ENCODE measurements at regions not wholly inside any gene's neighbourhood (a gene's known extent, or its start where the extent isn't known, plus 50 kb on each side); places are given as distances from the start of the nearest gene placed in this dataset.

DNA sequence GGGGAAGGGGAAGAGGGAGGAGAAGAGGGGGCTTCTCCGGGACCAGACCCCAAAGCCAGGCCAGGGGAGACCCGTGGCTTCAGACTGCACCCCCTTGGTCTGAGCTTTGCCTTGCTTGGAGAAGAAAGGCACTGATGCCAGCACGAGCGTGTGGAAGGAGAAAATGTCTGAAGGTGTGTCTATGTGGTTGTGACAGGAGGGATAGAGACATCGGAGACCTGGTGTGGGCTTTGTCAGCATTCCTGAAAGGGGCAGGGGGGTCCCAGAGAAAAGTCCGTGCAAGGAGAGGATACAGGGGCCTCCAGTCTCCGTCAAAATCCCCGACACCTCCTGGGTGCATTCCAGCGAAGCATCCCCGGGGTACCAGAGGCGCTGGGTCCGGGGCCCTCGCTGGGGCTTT, 139.0 kb upstream of the LHX5 start:
- no peak for DNase-seq

DNA sequence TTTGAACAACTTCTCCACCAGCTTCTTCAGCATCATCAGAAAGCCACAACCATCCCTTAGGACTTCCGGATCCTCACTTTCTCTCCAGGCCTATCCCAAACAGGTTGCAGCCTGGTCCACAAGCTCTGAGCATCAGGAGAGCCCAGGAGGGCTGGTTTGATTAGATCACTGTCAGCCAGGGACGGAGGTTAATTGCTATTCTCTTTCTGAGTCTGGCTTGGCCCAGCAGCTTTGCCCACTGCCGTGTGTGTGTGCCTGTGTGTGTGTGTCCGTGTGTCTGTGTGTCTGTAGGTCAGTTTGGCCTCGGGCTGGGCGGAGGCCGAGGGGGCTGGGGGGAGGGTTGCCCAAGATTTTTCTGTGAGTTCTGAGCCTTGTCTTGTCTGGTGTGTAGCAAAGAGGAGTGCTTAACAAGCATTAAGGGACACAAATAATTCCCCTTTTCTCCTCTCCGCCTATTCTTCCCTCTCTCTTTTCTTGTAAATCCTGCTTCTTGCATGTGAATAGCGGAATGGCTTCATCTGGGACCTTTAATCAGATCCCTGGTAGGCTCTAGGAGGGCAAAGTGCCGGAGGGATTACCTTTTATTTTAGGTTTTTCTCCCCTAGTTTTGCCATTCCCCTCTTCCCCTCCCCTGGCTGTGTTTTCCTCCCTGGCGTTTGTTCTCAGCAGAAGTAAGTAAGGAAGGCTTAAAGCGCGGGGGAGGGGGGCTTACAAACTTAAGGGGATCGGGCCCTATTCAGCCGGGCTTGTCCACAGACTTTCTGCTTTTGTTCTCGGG, 138.2 kb upstream of the LHX5 start:
- no peak for DNase-seq

DNA sequence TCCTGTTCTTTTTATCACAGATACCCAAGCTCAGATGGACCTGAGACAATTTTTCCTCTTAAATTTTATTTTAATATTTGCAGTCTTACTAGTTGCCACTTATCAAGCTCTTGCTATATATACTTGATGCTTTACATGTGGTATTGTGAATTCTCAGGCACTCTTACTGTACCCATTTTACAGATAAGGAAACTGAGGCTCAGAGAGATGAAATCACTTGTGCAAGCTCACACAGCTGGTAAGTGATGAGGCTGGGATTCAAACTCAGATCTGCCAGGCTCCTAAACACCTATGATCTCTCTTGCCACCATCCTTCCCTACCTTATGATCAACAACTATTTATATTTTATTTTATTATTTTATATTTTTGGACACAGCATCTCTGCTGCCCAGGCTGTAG, 133.0 kb upstream of the LHX5 start:
- DNase-seq: no peak

DNA sequence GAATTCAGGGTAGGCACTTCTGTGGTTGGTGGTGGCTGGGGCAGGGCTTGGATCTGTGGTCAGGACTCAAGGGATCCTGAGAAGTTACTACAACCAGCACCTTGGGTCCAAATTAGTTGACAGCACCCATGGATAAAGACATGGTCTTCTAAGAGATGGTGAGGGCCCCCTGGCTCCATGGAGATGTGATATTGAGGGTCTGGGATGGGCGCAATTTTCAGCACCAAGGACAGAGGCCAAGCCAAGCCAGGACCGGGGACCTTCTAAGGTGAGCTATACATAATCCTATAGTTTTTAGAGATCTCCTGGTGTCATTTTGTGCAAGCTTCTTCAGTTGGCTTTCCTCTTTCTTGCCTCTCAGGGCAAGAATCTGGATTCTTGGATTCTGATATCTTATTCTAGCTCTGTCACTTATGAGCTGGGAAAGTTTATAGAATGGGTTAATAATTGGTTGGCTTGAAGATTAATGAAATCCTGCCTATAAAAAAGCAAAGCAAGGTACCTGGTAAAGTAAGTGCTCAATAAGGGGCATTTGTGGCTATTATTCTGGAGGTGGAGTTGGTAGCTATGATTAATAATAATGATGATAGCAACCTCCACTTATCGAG, 130.1 kb upstream of the LHX5 start:
- DNase-seq: no peak

DNA sequence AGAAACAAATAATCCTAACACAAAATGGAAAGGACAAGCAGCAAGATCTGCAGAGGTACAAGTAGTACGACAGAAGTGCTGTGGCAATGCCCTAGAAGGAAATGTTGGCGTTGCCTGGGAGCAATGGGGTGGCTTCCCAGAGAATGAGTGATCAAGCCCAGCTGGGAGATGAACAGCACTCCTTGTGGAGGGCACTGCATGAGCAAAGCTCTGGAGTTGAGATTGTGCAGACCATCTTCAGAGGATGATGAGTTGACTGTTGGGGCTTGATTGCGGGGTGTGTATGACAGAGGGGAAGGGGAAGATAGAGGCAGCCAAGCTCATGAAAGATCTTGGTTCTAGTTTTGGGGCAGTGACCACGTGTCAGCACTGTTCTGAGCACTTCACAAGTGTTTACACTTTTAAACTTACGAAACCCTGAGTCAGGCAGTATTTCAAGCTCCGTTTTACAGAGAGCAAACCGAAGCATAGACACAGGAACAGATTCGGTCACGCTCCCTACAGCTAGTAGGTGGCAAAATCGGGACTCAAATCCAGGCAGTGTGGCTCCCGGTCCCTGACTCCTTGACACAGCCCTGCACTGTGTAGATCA, 127.2 kb upstream of the LHX5 start:
- no peak for DNase-seq

DNA sequence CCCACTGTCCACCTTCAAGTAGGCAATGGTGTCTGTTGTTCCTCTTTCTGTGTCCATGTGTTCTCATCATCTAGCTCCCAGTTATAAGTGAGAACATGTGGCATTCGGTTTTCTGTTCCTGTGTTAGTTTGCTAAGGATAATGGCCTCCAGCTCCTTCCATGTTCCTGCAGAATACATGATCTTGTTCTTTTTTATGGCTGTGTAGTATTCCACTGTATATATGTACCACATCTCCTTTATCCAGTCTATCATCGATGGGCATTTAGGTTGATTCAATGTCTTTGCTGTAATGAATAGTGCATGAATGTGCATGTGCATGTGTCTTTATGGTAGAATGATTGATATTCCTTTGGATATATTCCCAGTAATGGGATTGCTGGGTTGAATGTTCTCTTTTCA, 123.3 kb upstream of the LHX5 start:
- no peak for DNase-seq

DNA sequence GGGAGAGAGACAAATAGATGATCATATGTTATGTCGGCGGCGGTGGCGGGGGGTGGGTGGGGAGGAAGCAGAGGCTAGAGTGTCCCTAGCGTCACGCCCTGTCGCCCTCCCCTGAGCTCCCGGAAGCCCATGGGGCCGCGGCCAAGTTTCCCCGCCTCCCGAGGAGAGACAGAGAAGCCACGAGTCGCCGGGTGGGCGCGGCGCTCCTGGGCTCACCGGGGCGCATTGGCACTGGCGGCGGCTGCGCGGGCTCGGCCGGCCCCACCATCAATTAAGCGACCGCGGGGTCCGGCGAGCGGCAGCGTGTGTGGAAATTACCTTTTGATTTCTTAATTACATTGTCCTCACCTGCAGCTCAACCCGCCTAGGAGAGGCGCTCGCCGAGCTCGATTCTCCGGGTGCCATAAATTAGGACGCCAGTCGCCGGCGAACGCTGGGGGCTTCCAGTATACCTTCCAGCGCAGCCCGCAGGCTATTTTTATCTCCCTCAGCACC, 119.9 kb upstream of the LHX5 start:
- DNase-seq: peak; percentile 42

DNA sequence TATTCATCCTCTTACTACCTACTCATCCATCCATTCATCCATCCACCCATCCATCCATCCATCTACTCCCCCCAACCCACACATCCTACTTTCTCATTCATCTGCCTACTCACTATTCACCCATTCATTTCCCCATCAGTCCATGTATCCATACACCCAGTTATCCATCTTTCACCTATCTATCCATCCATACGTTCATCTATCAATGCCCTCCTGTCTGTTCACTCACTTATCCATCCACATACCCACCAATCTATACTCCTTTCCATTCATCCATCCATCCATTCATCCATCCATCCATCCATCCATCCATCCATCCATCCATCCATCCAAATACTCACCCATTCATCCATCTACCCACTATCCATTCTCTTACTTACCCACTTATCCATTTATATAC, 117.8 kb upstream of the LHX5 start:
- no peak for DNase-seq

DNA sequence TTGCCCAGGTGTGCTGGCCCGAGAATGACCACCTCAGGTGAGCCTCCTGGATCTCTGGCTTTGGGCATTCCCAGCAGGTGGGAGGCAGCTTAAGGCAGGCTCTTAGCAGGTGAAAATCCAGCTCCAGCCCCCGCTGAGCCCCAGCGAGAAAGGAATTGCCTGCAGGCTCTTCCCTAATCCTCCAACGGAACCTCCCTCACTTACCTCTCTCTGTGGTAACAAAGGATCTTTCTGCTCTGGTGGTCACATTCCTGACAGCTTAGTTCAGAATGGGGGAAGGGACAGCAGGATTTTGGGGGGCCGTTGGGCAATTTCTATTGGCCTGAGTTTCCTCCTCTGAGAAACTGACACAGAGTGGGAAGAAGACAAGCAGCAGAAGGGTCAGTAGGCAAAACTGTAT, 116.0 kb upstream of the LHX5 start:
- no peak for DNase-seq

DNA sequence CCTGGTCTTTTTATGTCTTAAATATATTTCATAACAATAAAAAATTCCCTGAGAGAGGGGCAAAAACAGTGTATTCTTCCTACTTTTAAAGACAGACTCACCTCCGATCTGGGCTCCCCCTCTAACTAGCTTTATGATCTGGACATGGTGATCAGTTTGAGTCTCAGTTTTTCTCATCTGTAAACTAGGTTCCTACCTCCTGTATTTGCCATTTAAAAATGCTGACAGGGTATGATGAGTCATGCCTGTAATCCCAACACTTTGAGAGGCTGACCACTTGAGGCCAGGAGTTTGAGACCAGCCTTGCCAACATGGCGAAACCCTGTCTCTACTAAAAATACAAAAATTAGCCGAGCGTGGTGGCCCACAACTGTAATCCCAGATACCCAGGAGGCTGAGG, 114.8 kb upstream of the LHX5 start:
- DNase-seq: no peak

DNA sequence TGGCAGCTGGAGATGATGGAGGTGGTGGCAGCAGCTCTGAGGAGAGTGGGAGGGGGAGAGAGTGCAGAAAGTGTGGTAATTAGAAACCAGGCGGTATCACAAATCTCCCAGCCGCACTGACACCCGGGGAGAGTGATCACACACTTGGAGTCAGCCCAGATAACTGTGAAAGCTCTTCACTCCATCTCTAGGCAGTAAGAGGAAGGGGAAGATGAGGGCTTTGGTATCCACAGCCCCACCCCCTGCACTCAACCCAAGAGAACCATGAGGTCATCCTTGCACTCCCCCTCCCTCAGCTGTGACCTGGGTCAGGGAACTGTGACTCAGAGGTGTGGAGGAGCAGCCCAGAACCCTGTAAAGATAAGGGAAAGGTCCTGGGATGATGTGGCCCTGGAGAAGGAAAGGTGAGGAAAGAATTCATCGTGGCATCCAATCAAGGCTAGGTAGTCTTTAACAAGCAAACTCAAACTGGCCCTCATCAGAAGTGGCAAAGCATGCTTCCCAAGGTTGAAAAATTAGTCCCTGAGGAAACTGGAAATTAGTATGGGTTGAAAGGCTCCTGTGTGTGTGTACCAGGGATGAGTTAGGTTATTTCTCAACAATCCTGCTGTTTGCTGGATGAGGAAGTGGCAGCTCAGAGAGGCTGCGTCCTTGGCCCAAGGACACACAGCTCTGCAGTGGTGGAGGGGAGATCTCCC, 111.0 kb upstream of the LHX5 start:
- no peak for DNase-seq

DNA sequence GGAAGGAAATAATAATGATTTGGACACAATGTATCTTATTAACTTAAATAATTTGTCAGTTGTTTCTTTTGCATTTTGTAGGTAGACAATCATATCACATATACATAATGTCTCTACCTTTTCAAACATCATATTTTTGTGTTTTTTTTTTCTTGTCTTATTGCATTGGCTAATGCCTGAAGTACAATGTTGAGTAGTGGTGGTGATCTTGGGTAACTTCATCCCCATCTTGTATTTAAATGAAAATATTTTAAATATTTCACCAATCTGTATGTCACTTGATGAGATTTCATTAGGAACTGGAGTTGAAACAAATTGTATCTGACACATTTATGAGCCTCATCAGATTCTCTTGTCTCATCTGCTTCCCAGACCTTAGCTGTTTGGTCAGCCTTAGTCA, 109.7 kb upstream of the LHX5 start:
- DNase-seq: no peak

DNA sequence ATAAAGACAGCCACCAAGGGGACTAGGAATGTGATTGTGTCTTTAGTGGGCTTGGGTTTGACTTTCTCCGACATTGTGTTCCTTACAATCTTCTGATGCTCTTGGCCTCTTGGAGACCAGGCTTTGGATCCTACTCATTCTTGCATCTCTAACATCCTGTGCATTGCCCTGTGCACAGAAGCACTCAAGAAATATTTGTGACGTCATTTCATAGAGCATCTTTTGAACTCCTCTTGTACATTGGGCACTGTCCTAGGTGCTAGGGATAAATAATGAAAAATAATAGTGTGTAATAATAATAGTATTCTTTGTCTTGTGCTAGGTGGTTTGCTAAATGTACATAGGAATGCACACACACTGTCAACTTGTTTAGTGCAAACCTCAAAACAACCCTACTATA, 108.8 kb upstream of the LHX5 start:
- no peak for DNase-seq

DNA sequence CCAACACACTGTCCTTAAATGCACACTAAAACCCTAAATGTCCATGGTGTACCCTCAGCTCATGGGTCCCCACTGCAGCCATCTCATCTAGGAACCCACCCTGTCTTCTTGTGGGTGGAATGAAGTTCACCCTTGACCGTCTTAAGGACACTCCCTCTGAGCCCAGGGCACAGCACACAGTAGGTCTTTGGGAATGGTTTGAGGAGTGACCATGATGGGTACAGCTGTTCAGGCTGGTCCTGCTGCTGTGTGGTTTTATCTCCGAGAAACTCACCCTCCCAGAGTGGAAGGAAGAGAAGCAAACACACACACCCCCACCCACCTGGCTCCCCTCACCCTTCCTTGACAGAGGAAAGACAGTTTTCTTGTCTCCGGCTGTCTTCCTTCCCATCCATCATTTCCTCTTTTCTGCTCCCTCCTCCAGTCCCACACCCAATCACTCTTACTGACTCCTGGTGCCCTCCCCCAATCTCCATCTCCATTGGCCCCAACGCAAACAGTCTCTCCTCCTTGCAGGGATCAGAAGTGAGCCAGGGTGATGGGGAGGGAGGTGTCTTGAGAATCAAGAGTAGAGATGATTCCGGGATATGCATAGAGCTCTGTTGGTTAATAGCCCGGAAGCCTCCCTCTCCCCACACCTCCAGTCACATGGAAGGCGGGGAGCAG, 105.9 kb upstream of the LHX5 start:
- DNase-seq: no peak

DNA sequence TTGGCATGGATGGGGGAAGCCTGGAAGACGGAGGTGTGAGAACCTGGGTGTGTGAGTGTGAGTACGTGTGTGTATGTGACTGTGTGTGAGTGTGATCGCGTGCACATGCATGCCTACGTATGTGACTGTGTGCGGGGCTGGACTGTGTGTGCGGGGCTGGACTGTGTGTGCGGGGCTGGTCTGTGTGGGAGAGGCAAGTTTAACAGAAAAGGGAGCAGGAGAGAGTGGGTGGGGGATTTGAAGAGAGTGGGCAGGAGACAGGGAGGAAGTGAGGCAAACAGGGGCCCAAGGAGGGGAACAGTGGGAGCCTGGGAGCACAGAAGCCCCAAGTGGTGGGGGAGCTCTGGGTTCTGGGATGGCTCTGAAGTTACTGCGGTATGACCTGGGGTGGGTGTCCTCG, 103.7 kb upstream of the LHX5 start:
- DNase-seq: no peak

DNA sequence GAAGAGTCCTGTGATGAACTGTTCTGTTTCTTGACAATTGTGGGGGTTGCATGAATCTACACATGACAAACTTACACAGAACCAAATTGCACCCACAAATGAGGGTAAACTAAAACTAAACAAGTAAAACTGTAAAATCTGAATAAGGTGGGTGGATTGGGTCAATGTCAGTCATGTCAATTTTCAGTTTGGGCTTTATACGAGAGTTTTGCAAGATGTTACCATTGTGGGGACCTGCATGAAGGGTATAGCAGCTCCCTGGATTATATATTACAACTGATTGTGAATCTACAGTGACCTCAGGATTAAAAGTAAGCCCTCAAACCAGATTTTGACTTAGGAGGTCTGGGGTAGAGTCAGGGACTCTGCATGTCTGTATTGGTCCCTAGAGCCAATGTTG, 101.5 kb upstream of the LHX5 start:
- DNase-seq: no peak

DNA sequence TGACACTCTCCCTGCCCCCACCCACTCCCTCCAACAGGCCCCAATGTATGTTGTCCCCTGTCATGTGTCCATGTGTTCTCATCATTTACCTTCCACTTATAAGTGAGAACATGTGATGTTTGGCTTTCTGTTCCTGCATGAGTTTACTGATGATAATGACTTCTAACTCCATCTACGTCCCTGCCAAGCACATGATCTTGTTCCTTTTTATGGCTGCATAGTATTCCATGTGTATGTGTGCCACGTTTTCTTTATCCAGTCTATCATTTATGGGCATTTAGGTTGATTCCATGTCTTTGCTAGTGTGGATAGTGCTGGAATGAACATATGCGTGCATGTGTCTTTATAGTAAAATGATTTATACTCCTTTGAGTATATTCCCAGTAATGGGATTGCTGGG, 100.0 kb upstream of the LHX5 start:
- DNase-seq: no peak

DNA sequence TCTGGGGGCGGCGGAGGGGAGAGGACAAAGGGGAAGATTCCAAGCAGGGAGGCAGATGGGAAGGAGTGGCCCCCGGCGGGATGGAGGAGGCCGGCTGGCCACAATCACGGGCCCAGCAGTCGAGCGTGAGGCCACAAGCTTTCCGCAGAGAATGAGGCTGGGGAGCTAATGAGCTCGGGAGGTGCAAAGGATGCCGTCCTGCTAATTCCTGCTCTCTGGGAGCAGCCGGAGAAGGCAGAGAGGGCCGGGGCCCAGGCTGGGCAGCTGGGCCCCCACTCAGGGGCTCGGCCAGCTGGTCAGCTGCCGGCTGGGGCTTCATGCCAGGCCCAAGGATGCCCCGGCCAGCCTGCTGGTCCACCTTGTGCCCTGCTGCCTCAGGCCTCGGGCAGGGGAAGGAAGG, 98.1 kb upstream of the LHX5 start:
- no peak for DNase-seq

DNA sequence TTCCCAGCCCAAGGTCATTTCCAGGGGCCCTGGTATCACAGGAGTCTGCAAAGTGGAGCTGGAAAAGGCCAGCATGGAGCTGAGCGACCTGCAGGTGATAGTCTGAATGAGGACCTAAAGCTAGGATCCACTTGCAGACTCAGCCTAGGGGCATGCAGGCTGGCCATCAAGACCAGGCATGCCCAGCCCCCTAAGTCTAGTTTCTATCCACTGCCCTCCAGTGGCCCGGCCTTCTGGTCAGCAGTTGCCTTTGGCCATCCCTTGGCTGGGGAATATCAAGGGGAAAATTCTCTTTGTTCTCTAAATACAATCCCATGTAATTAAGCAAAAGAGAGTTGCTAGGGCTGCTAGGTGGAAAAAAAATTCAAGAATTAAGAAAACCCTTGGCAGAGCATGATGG, 96.3 kb upstream of the LHX5 start:
- DNase-seq: no peak

DNA sequence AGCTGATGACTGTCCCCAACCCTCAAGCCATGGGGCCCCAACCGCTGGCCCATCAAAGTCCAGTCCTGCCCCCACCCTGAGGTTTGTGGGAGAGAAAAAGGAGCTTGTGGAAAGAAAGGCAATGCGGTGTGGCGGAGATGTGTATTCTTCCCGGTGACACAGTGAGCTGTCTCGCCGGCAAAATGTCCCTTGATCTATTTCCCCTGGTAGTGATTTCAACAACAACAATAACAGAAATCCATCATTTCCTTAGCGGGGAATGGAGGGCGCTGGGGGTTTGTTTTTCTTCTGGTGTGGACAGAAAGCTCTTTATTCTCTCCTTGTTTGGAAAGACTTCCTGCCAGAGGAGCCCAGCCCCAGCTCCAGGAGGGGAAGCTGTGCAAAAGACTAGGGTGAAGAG, 93.7 kb upstream of the LHX5 start:
- no peak for DNase-seq

DNA sequence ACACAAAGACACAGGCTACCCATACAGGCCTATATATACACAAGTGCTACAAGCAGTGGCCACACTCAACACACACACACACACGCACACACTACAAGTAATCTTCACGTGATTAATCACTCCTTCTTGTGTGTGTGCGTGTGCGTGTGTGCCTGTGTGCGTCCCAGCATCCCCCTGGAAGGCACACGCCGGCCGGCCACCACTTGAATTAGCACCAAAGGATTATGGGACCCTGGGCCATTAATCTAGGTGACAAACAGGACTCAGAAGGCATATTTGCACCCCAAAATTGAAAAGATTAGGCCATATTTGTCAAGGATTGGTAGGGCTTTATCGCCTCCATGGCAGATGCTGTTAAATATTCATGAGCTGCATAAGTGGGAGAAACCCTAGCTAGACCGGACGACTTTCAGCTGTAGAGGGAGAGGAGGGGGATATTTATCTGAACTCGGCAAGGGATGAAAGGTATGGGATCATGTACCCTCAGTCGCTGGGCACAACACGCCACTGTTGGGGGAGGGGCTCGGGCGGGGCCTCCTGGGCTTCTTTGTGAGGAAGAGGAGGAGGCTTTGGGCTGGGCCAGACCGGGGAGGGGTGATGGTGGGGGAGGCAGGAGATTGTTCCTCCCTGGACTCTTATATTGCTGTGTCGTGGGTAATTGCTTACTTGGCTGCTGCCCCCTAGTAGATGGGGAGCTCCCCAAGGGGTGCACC, 89.6 kb upstream of the LHX5 start:
- no peak for DNase-seq

DNA sequence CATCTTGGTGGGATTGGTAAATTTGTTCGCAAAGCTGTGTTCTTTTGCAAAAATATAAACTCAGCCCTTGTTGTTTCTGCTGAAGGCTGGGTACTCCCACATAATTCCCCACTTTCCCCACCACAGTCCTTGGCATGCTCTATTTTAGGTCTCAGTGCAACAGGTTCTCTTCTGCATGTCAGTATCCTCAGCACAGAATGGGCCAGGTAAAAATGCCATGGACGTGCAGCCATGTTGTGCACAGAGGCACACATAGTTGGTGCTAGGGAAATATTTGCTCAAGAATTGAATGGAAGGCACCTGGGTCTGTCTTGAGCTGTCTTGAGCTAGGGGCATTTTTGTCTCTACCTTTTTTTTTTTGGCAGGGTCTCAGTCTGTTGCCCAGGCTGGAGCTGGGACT, 87.8 kb upstream of the LHX5 start:
- no peak for DNase-seq

DNA sequence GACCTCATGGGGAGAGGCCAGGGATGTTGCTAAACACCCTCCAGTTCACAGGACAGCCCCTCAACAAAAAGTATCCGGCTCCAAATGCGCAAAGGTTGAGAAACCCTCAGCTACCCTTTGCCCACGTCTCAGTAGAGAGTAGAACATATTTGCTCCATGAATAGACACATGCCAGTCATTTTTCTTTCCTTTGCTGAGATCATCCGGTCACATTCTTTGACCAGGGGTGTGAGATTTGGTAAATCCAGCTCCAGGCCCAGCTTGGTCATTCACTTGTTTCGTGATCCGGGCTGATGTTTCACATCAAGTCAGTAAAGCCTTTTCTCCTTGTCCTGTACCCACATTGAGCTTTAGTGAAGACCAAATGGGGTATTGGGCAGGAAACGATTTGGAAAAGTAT, 83.6 kb upstream of the LHX5 start:
- DNase-seq: no peak
